ENCODE measurements at regions not wholly inside any gene's neighbourhood (a gene's known extent, or its start where the extent isn't known, plus 50 kb on each side); places are given as distances from the start of the nearest gene placed in this dataset. TPM values are rescaled to one million over a fixed set of nuclear protein-coding genes. Genes with fewer than 3 reads are reported as not detected.

DNA sequence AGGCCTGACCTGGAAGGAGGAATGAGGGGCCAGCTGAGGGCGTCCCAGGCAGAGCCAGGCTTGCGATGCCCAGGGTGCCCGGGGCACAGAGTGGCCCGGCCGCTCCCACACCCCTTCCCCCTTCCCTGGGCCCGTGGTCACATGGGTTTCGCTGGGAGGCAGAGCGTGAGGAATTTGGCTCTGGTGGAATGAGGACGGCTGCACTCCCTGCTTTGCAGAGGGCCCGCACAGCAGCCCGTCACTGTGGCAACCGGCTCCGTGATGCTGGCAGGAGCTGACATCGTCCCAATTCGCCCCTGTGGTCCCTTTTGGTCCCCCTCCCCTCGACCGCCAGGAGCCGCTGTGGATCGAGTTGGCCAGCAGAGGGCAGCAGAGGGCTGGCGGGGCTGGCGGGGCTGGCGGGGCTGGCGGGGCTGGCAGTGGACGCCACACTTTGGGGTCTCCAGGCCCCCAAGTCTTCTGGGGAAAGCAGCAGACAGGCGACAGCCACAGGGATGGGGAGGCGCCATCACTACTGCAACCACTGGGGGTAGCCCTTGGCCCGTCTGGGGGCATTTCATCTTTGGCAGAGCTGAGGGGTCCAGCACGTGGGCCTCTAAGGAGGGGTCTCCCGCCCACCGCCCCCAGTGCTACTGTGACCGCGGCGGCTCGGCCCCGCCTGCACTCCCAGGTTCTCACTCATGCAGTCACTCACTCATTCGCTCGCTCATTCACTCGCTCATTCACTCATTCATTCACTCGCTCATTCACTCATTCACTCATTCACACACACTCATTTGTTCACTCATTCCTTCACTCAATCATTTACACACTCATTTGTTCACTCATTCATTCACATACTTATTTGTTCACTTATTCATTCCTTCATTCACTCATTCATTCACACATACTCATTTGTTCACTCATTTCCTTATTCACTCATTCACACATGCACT lies 49.7 kb upstream of the BHLHE23 start:
- H3K79me2 ChIP-seq (ENCODE audit: control insufficient read depth, insufficient read depth, low read length): no peaks in the 10 kb centered on the region
- peak overlapping the region; percentile 55 for H3K4me2 ChIP-seq (replicated peaks; ENCODE audit: low read depth, low read length, poor library complexity, severe bottlenecking)
- peak overlapping the region; percentile 57 for H2AFZ ChIP-seq (ENCODE audit: insufficient read depth, low read depth, low read length, poor library complexity, severe bottlenecking)
- TF ChIP-seq EZH2 (IDR thresholded peaks at IDR 0.05; ENCODE audit: borderline replicate concordance, insufficient read depth, low read depth, low read length, poor library complexity, severe bottlenecking): no peak
- TF ChIP-seq, protein P1, sequence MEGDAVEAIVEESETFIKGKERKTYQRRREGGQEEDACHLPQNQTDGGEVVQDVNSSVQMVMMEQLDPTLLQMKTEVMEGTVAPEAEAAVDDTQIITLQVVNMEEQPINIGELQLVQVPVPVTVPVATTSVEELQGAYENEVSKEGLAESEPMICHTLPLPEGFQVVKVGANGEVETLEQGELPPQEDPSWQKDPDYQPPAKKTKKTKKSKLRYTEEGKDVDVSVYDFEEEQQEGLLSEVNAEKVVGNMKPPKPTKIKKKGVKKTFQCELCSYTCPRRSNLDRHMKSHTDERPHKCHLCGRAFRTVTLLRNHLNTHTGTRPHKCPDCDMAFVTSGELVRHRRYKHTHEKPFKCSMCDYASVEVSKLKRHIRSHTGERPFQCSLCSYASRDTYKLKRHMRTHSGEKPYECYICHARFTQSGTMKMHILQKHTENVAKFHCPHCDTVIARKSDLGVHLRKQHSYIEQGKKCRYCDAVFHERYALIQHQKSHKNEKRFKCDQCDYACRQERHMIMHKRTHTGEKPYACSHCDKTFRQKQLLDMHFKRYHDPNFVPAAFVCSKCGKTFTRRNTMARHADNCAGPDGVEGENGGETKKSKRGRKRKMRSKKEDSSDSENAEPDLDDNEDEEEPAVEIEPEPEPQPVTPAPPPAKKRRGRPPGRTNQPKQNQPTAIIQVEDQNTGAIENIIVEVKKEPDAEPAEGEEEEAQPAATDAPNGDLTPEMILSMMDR (IDR thresholded peaks at IDR 0.05): peak; percentile 88
- no peak overlapping the region for H3K4me3 ChIP-seq (ENCODE audit: control extremely low read depth in 1 of 5, extremely low read depth in 1 of 5, insufficient read depth in 1 of 5, low read depth in 2 of 5, low read length in 4 of 5)
- H3K4me3 Mint-ChIP-seq: no peak overlapping the region
- H3K27me3 Mint-ChIP-seq: peaks cover 14% of the 10 kb centered on the region
- no peak overlapping the region for H3K9ac ChIP-seq (ENCODE audit: low read length)
- no peaks in the 10 kb centered on the region for H3K4me1 Mint-ChIP-seq
- 11% methylated on average over 33 of the region's 39 CpGs for WGBS (ENCODE audit: insufficient coverage)
- no peak overlapping the region for H3K27ac ChIP-seq (ENCODE audit: low read length in 2 of 2)
- ChIA-PET POLR2A (no interaction called here), CTCF (interaction anchor here (0.6 to 1.4 kb wide), 2 partner anchors 84 to 125 kb away, joined by 3 to 4 read pairs; no protein-coding TSS in a partner anchor)
- no peaks in the 10 kb centered on the region for H3K9me3 Mint-ChIP-seq (ENCODE audit: insufficient read depth)
- peak; percentile 63 for DNase-seq
- peaks cover 0 to 7% of the 10 kb centered on the region in 2 donors for H3K4me1 ChIP-seq (ENCODE audit: control insufficient read depth in 2 of 2, insufficient read depth in 2 of 2, low read length in 2 of 2)
- ATAC-seq (ENCODE audit: low read depth): peak; percentile 63
- H3K36me3 ChIP-seq (replicated peaks in 1 of 2; ENCODE audit: control extremely low read depth in 1 of 2, control insufficient read depth in 1 of 2, extremely low read depth in 1 of 2, insufficient read depth in 2 of 2, low read length in 1 of 2): no peaks in the 10 kb centered on the region
- peaks cover 0 to 6% (median 0%) of the 10 kb centered on the region in 3 donors for H3K9me3 ChIP-seq (ENCODE audit: control extremely low read depth in 1 of 3, control insufficient read depth in 2 of 3, insufficient read depth in 1 of 3, low read length in 2 of 3)
- intact Hi-C loops (cut with micrococcal nuclease): loop anchor here (1.0 kb wide), 1 partner anchor 84 kb away; no protein-coding TSS in a partner anchor
- H3K27me3 ChIP-seq (replicated peaks in 1 of 4; ENCODE audit: control extremely low read depth in 1 of 4, control insufficient read depth in 3 of 4, insufficient read depth in 4 of 4, low read length in 3 of 4): peaks cover 0 to 39% (median 3%) of the 10 kb centered on the region in 4 experiments
- H3K27ac Mint-ChIP-seq: no peak overlapping the region
- H4K20me1 ChIP-seq (ENCODE audit: control insufficient read depth, insufficient read depth, low read length, poor library complexity, severe bottlenecking): no peaks in the 10 kb centered on the region

Small RNA genes in the stretch of these regions (small RNA-seq; reads per million reads assigned to genes)
- gene RF00635 (ENCODE audit: insufficient read length, low read depth, low replicate concordance): not detected

Measured in B cell (primary cell).